ENCODE measurements at regions not wholly inside any gene's neighbourhood (a gene's known extent, or its start where the extent isn't known, plus 50 kb on each side); places are given as distances from the start of the nearest gene placed in this dataset.

GRCh38 chr5:128673970-128674369, 135.9 kb upstream of the FBN2 start:
- no peak for TF ChIP-seq CTCF (optimal IDR thresholded peaks at IDR 0.05 in 1 of 3, IDR thresholded peaks at IDR 0.05 in 1 of 3, conservative IDR thresholded peaks at IDR 0.05 in 1 of 3; ENCODE audit: extremely low read depth in 1 of 3, insufficient read depth in 2 of 3, low read length in 3 of 3)
- TF ChIP-seq EZH2 (IDR thresholded peaks at IDR 0.05; ENCODE audit: low read length), result no peak
